ENCODE measurements at regions not wholly inside any gene's neighbourhood (a gene's known extent, or its start where the extent isn't known, plus 50 kb on each side); places are given as distances from the start of the nearest gene placed in this dataset.

- Histone ChIP-seq H2AFZ (ENCODE audit: low read length) (no peak overlapping the region), H3K4me2 (ENCODE audit: extremely low read depth, insufficient read depth, low read length) (no peak overlapping the region), H3K9ac (ENCODE audit: insufficient read depth, low read length) (no peak overlapping the region)
Observed at GRCh38 chrX:7372825-7373525, 225.0 kb upstream of the PUDP start.

GRCh38 chrX:7362111-7362510 is 214.2 kb upstream of the PUDP start:
- Histone ChIP-seq H3K4me3 (replicated peaks in 1 of 4; ENCODE audit: control extremely low read depth in 1 of 4, insufficient read depth in 1 of 4, low read depth in 3 of 4, low read length in 4 of 4) (no peak overlapping the region), H3K9ac (ENCODE audit: insufficient read depth, low read length) (no peak overlapping the region), H3K4me2 (ENCODE audit: extremely low read depth, insufficient read depth, low read length) (no peak overlapping the region), H3K36me3 (ENCODE audit: control insufficient read depth, insufficient read depth, low read length) (no peaks in the 10 kb centered on the region), H3K9me3 (ENCODE audit: control insufficient read depth, insufficient read depth, low read depth, low read length) (no peaks in the 10 kb centered on the region), H3K27ac (ENCODE audit: insufficient read depth, low read length) (no peak overlapping the region), H2AFZ (ENCODE audit: low read length) (no peak overlapping the region), H3K27me3 (ENCODE audit: control insufficient read depth, insufficient read depth, low read length) (no peaks in the 10 kb centered on the region), H4K20me1 (ENCODE audit: control insufficient read depth, extremely low read depth, insufficient read depth, low read length) (no peaks in the 10 kb centered on the region), H3K79me2 (ENCODE audit: control insufficient read depth, insufficient read depth, low read length) (no peaks in the 10 kb centered on the region), H3K4me1 (ENCODE audit: control insufficient read depth, extremely low read depth, insufficient read depth, low read length) (no peaks in the 10 kb centered on the region)
- TF ChIP-seq CTCF (conservative IDR thresholded peaks at IDR 0.05 in 1 of 2, IDR thresholded peaks at IDR 0.05 in 1 of 2; ENCODE audit: low read depth in 1 of 2, low read length in 2 of 2) = no peak
- no peak for TF ChIP-seq EZH2 (IDR thresholded peaks at IDR 0.05; ENCODE audit: low read length, missing control alignments)
- DNase-seq (ENCODE audit: low read depth in 2 of 2) = no peak

More at GRCh38 chrX:7372825-7373525, 225.0 kb upstream of the PUDP start:
- peak; percentile 38 to 43 for DNase-seq (ENCODE audit: low read depth in 2 of 2)
- H3K36me3 ChIP-seq (ENCODE audit: control insufficient read depth, insufficient read depth, low read length) = no peaks in the 10 kb centered on the region
- peak overlapping the region; percentile 20 for H3K27ac ChIP-seq (ENCODE audit: insufficient read depth, low read length)
- no peaks in the 10 kb centered on the region for H4K20me1 ChIP-seq (ENCODE audit: control insufficient read depth, extremely low read depth, insufficient read depth, low read length)
- H3K9me3 ChIP-seq (ENCODE audit: control insufficient read depth, insufficient read depth, low read depth, low read length) = no peaks in the 10 kb centered on the region
- H3K4me1 ChIP-seq (ENCODE audit: control insufficient read depth, extremely low read depth, insufficient read depth, low read length) = peaks cover 2% of the 10 kb centered on the region
- H3K27me3 ChIP-seq (ENCODE audit: control insufficient read depth, insufficient read depth, low read length) = no peaks in the 10 kb centered on the region
- H3K79me2 ChIP-seq (ENCODE audit: control insufficient read depth, insufficient read depth, low read length) = no peaks in the 10 kb centered on the region
- H3K4me3 ChIP-seq (replicated peaks in 1 of 4; ENCODE audit: control extremely low read depth in 1 of 4, insufficient read depth in 1 of 4, low read depth in 3 of 4, low read length in 4 of 4) = no peak overlapping the region
- TF ChIP-seq EZH2 (IDR thresholded peaks at IDR 0.05; ENCODE audit: low read length, missing control alignments) (no peak), CTCF (conservative IDR thresholded peaks at IDR 0.05 in 1 of 2, IDR thresholded peaks at IDR 0.05 in 1 of 2; ENCODE audit: low read depth in 1 of 2, low read length in 2 of 2) (no peak)

GRCh38 chrX:7351926-7352325 is 204.0 kb upstream of the PUDP start:
- Histone ChIP-seq H3K79me2 (ENCODE audit: control insufficient read depth, insufficient read depth, low read length) (no peaks in the 10 kb centered on the region), H3K4me3 (replicated peaks in 1 of 4; ENCODE audit: control extremely low read depth in 1 of 4, insufficient read depth in 1 of 4, low read depth in 3 of 4, low read length in 4 of 4) (no peak overlapping the region), H3K4me1 (ENCODE audit: control insufficient read depth, extremely low read depth, insufficient read depth, low read length) (no peaks in the 10 kb centered on the region), H3K9ac (ENCODE audit: insufficient read depth, low read length) (no peak overlapping the region), H4K20me1 (ENCODE audit: control insufficient read depth, extremely low read depth, insufficient read depth, low read length) (no peaks in the 10 kb centered on the region), H3K27me3 (ENCODE audit: control insufficient read depth, insufficient read depth, low read length) (no peaks in the 10 kb centered on the region), H3K4me2 (ENCODE audit: extremely low read depth, insufficient read depth, low read length) (peak overlapping the region; percentile 13), H3K9me3 (ENCODE audit: control insufficient read depth, insufficient read depth, low read depth, low read length) (no peaks in the 10 kb centered on the region), H3K27ac (ENCODE audit: insufficient read depth, low read length) (no peak overlapping the region), H2AFZ (ENCODE audit: low read length) (no peak overlapping the region), H3K36me3 (ENCODE audit: control insufficient read depth, insufficient read depth, low read length) (no peaks in the 10 kb centered on the region)
- peak; percentile 2 to 9 for DNase-seq (ENCODE audit: low read depth in 2 of 2)
- no peak for TF ChIP-seq CTCF (conservative IDR thresholded peaks at IDR 0.05 in 1 of 2, IDR thresholded peaks at IDR 0.05 in 1 of 2; ENCODE audit: low read depth in 1 of 2, low read length in 2 of 2)
- no peak for TF ChIP-seq EZH2 (IDR thresholded peaks at IDR 0.05; ENCODE audit: low read length, missing control alignments)

Data from fibroblast of lung (primary cell).